ENCODE measurements at regions not wholly inside any gene's neighbourhood (a gene's known extent, or its start where the extent isn't known, plus 50 kb on each side); places are given as distances from the start of the nearest gene placed in this dataset.

GRCh38 chr11:45087086-45087899, 59.1 kb upstream of the PRDM11 start:
- FAIRE-seq: no peak
- POLR2A ChIA-PET: no interaction called here
- 78% methylated on average over 7 of the region's 7 CpGs for WGBS (ENCODE audit: missing lambda C conversion rate)
- CTCF ChIA-PET: interaction anchor here (0.5 to 41.5 kb wide), 5 partner anchors 13 to 150 kb away, joined by 3 to 1740 read pairs (median 3); no protein-coding TSS in a partner anchor
- no peaks in the 10 kb centered on the region for H3K9me3 ChIP-seq
- H3K27ac ChIP-seq: no peak overlapping the region
- ATAC-seq: no peak
- peaks cover 29% of the 10 kb centered on the region for H3K4me1 ChIP-seq
- TF ChIP-seq FOXS1 (CRISPR knock-in tag; IDR thresholded peaks at IDR 0.05): no peak
- TF ChIP-seq EP300 (IDR thresholded peaks at IDR 0.05): no peak
- no peak for TF ChIP-seq USF2 (IDR thresholded peaks at IDR 0.05)
- no peak for TF ChIP-seq CHD2 (IDR thresholded peaks at IDR 0.05; ENCODE audit: low read length, partially characterized antibody)
- TF ChIP-seq HES2 (IDR thresholded peaks at IDR 0.05): no peak
- TF ChIP-seq MAZ (IDR thresholded peaks at IDR 0.05; ENCODE audit: borderline replicate concordance, low read depth, low read length): no peak
- no peak for TF ChIP-seq TP53 (CRISPR knock-in tag; IDR thresholded peaks at IDR 0.05)
- no peak for TF ChIP-seq ZFP36 (IDR thresholded peaks at IDR 0.05; ENCODE audit: borderline replicate concordance, partially characterized antibody)
- no peak for TF ChIP-seq MAFK (IDR thresholded peaks at IDR 0.05; ENCODE audit: partially characterized antibody)
- TF ChIP-seq KDM5A (IDR thresholded peaks at IDR 0.05): no peak
- TF ChIP-seq HOXA7 (CRISPR knock-in tag; IDR thresholded peaks at IDR 0.05): no peak
- no peak for TF ChIP-seq MAX (IDR thresholded peaks at IDR 0.05)
- TF ChIP-seq BHLHE40 (IDR thresholded peaks at IDR 0.05; ENCODE audit: low read depth, low read length): no peak
- no peak for TF ChIP-seq PHF8 (IDR thresholded peaks at IDR 0.05; ENCODE audit: borderline replicate concordance, low read depth)
- no peak for TF ChIP-seq RARB (CRISPR knock-in tag; IDR thresholded peaks at IDR 0.05)
- TF ChIP-seq HDAC2 (IDR thresholded peaks at IDR 0.05): no peak
- no peak for TF ChIP-seq KDM1A (IDR thresholded peaks at IDR 0.05; ENCODE audit: low read depth)
- H3K4me2 ChIP-seq: no peak overlapping the region
- no peak overlapping the region for H3K4me3 ChIP-seq
- no peak for DNase-seq (ENCODE audit: low read depth in 1 of 2, low spot score in 1 of 2)

- 70% methylated on average over 7 of the region's 7 CpGs for WGBS (ENCODE audit: missing lambda C conversion rate)
- H3K4me2 ChIP-seq: no peak overlapping the region
- no peak for FAIRE-seq
- no peak for TF ChIP-seq EHMT2 (IDR thresholded peaks at IDR 0.05; ENCODE audit: low read depth)
- TF ChIP-seq KDM5A (IDR thresholded peaks at IDR 0.05): no peak
- no peak for TF ChIP-seq RCOR1 (IDR thresholded peaks at IDR 0.05; ENCODE audit: low read depth, low read length)
- TF ChIP-seq CBX2 (IDR thresholded peaks at IDR 0.05; ENCODE audit: borderline replicate concordance, low read depth): no peak
- no peak for TF ChIP-seq ATOH8 (CRISPR knock-in tag; IDR thresholded peaks at IDR 0.05; ENCODE audit: low read depth)
- TF ChIP-seq PHF8 (IDR thresholded peaks at IDR 0.05; ENCODE audit: borderline replicate concordance, low read depth): no peak
- TF ChIP-seq CTCF (IDR thresholded peaks at IDR 0.05): no peak
- TF ChIP-seq HMGXB4 (CRISPR knock-in tag; IDR thresholded peaks at IDR 0.05; ENCODE audit: borderline replicate concordance): no peak
- TF ChIP-seq GATA3 (IDR thresholded peaks at IDR 0.05; ENCODE audit: borderline replicate concordance): no peak
- POLR2A ChIA-PET: no interaction called here
- H3K27ac ChIP-seq: peak overlapping the region in 1 of 2 experiments; percentile 48; a peak in 1 of 6 replicates
- DNase-seq (ENCODE audit: low read depth in 1 of 2, low spot score in 1 of 2): no peak
- ATAC-seq: no peak
- no peak overlapping the region for H3K4me3 ChIP-seq
- CTCF ChIA-PET: interaction anchor here (0.6 to 41.5 kb wide), 4 partner anchors 16 to 151 kb away, joined by 3 to 1740 read pairs (median 28); no protein-coding TSS in a partner anchor
- peaks cover 33% of the 10 kb centered on the region for H3K4me1 ChIP-seq
- no peaks in the 10 kb centered on the region for H3K9me3 ChIP-seq
These were observed 58.6 kb upstream of the PRDM11 start for GRCh38 chr11:45087900-45088160.

Measured in A549 (cell line).